Upper lobe of left lung (tissue), 4 donors: ENCODE measurements at regions not wholly inside any gene's neighbourhood (a gene's known extent, or its start where the extent isn't known, plus 50 kb on each side); places are given as distances from the start of the nearest gene placed in this dataset.

Experiments used
- CTCF ChIP-seq, 6 experiments: fragments of 450-650 bp in 4 of 6; fragments of 200-600 bp in 2 of 6; sonication (generic) in 2 of 6; IDR thresholded peaks; one replicate each; pipeline ENCODE4 v1.5.1; 2016 to 2019; ENCODE audit warnings: antibody characterized with exemption in 6 of 6
- POLR2A ChIP-seq, 4 donors: fragments of 450-650 bp; IDR thresholded peaks; one replicate each; pipeline ENCODE4 v1.5.1; 2016 to 2017; ENCODE audit warnings: antibody characterized with exemption in 4 of 4, mild to moderate bottlenecking in 2 of 4

GRCh38 chr7:22670422-22670815 lies 56.6 kb upstream of the IL6 start:
- TF ChIP-seq POLR2A (IDR thresholded peaks at IDR 0.05) (no peak), CTCF (IDR thresholded peaks at IDR 0.05) (no peak)
